Calu3 (cell line): ENCODE measurements at regions not wholly inside any gene's neighbourhood (a gene's known extent, or its start where the extent isn't known, plus 50 kb on each side); places are given as distances from the start of the nearest gene placed in this dataset.

ENCODE experiments used
- BruUV-seq: library from RNA; stranded (reverse); fragments of 400-500 nt; replicated peaks from 2 replicates; lab custom pipeline; 2021; lab: Mats Ljungman, UMichigan
- CTCF ChIA-PET: fragments of 300-600 bp; sonication (Branson Sonifier 250); formaldehyde crosslinking; loops from one replicate; lab custom pipeline; 2022; ENCODE audit warnings: antibody characterized with exemption; lab: Charles Lee
- DNase-seq: peaks from one replicate; pipeline ENCODE4 v3.0.0; 2022
- H3K27ac Mint-ChIP-seq: one replicate; pipeline ENCODE4 v1.8.0; 2022; ENCODE audit warnings: mixed read lengths; ENCODE audit not compliant: unreplicated experiment
- H3K27me3 Mint-ChIP-seq: one replicate; pipeline ENCODE4 v1.8.0; 2022; ENCODE audit warnings: mixed read lengths; ENCODE audit not compliant: unreplicated experiment
- H3K36me3 Mint-ChIP-seq: one replicate; pipeline ENCODE4 v1.8.0; 2022; ENCODE audit warnings: mild to moderate bottlenecking, moderate library complexity, mixed read lengths; ENCODE audit not compliant: insufficient read depth, unreplicated experiment
- H3K4me1 Mint-ChIP-seq: one replicate; pipeline ENCODE4 v1.8.0; 2022; ENCODE audit warnings: mild to moderate bottlenecking, low read depth, mixed read lengths; ENCODE audit not compliant: unreplicated experiment
- H3K4me3 Mint-ChIP-seq: one replicate; pipeline ENCODE4 v1.8.0; 2022; ENCODE audit warnings: mild to moderate bottlenecking, low read depth, moderate library complexity, mixed read lengths; ENCODE audit not compliant: unreplicated experiment
- H3K9me3 Mint-ChIP-seq: one replicate; pipeline ENCODE4 v1.8.0; 2022; ENCODE audit warnings: low read depth, mixed read lengths; ENCODE audit not compliant: unreplicated experiment
- CTCF ChIP-seq: fragments of 200-600 bp; IDR thresholded peaks from one replicate; pipeline ENCODE4 v1.8.0; 2022; ENCODE audit warnings: antibody characterized with exemption; ENCODE audit not compliant: unreplicated experiment
- intact Hi-C: fragments of 100-400 bp; cut with micrococcal nuclease; formaldehyde crosslinking; loops from one replicate; pipeline ENCODE4 v1.10.0; 2022; ENCODE audit not compliant: unreplicated experiment

GRCh38 chr10:27622596-27622995 lies 118.5 kb downstream of the RAB18 start:
- Mint-ChIP-seq H3K27me3 (peaks cover 74% of the 10 kb centered on the region), H3K9me3 (no peaks in the 10 kb centered on the region), H3K4me3 (no peak overlapping the region), H3K27ac (no peak overlapping the region), H3K36me3 (no peaks in the 10 kb centered on the region), H3K4me1 (no peaks in the 10 kb centered on the region)
- BruUV-seq, result no TSS peak
- no peak for TF ChIP-seq CTCF
- DNase-seq, result no peak
- CTCF ChIA-PET, result no interaction called here
- intact Hi-C loops, result no loop called here
